ENCODE measurements at regions not wholly inside any gene's neighbourhood (a gene's known extent, or its start where the extent isn't known, plus 50 kb on each side); places are given as distances from the start of the nearest gene placed in this dataset.

DNA sequence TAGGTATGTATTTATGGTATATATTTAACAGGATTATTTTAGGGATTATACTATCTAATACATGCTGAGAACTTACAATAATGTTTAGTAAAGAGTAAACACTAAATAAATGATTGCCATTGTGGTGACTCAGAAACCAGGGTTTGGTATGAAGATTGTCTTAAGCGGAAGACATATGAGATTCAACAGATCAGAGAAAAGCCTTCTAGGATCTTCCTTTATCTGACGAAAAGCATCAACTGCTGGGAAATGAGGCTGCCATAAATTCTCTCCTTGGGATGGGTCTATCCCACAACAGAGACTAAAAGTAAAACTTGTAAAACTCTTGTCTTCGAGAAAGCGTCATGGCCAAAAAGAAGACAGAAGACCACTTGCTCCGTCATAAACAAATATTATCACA lies 1352.2 kb upstream of the EPHA6 start:
- no peak overlapping the region for H2BK12ac ChIP-seq (ENCODE audit: low read depth, low read length)
- H2AFZ ChIP-seq (ENCODE audit: low read length) = no peak overlapping the region
- H4K20me1 ChIP-seq (replicated peaks in 1 of 2; ENCODE audit: control insufficient read depth in 1 of 2, insufficient read depth in 2 of 2, low read length in 2 of 2) = no peaks in the 10 kb centered on the region
- H2BK5ac ChIP-seq (ENCODE audit: low read depth, low read length) = no peak overlapping the region
- H3K56ac ChIP-seq (replicated peaks; ENCODE audit: insufficient read length, low read depth, low read length) = no peak overlapping the region
- no peak overlapping the region for H2BK15ac ChIP-seq (ENCODE audit: low read length)
- 74% methylated on average over 5 of the region's 5 CpGs; no CpG with 5 or more reads in 1 of the 2 experiments for WGBS, 2 experiments (ENCODE audit: extremely low coverage in 1 of 2, insufficient coverage in 1 of 2, insufficient read length in 1 of 2, insufficient replicate concordance in 2 of 2, low coverage in 1 of 2, low lambda C conversion rate in 2 of 2, missing lambda C conversion rate in 1 of 2)
- H3K79me2 ChIP-seq (ENCODE audit: control insufficient read depth in 1 of 2, insufficient read depth in 2 of 2, low read length in 2 of 2) = no peaks in the 10 kb centered on the region
- no peak overlapping the region for H2BK20ac ChIP-seq (ENCODE audit: low read length)
- ChIA-PET CTCF (ENCODE audit: partially characterized antibody) (no interaction called here), POLR2A (ENCODE audit: partially characterized antibody) (no interaction called here)
- no peaks in the 10 kb centered on the region for H3K79me1 ChIP-seq (ENCODE audit: low read depth, low read length)
- no peaks in the 10 kb centered on the region for H3K36me3 ChIP-seq (ENCODE audit: control insufficient read depth in 2 of 4, insufficient read depth in 4 of 4, low read length in 3 of 4)
- peaks cover 0 to 4% (median 0%) of the 10 kb centered on the region in 4 experiments; a peak in 2 of 7 replicates for H3K4me1 ChIP-seq (replicated peaks in 1 of 4; ENCODE audit: control insufficient read depth in 3 of 4, insufficient read depth in 4 of 4, low read length in 3 of 4)
- H3K27me3 ChIP-seq (replicated peaks in 1 of 4; ENCODE audit: control insufficient read depth in 3 of 4, extremely low read depth in 1 of 4, insufficient read depth in 3 of 4, low read length in 3 of 4) = no peaks in the 10 kb centered on the region
- H3K9me3 ChIP-seq (ENCODE audit: insufficient read depth in 2 of 2, low read depth in 1 of 2, low read length in 1 of 2) = no peaks in the 10 kb centered on the region; a peak in 1 of 4 replicates
- no peak overlapping the region for H3K9ac ChIP-seq (replicated peaks in 1 of 4; ENCODE audit: extremely low read depth in 1 of 4, low read depth in 3 of 4, low read length in 3 of 4)
- H3K4ac ChIP-seq (replicated peaks; ENCODE audit: insufficient read length, low read depth, low read length) = no peak overlapping the region
- DNase-seq (ENCODE audit: low read depth in 1 of 2, low spot score in 2 of 2) = no peak
- H3K23ac ChIP-seq (ENCODE audit: insufficient read length) = no peak overlapping the region
- H3K18ac ChIP-seq (ENCODE audit: extremely low read depth, low read length) = no peak overlapping the region
- no peak overlapping the region for H3K4me2 ChIP-seq (ENCODE audit: insufficient read depth in 1 of 2, low read depth in 2 of 2, low read length in 2 of 2)
- H3K14ac ChIP-seq (ENCODE audit: insufficient read length) = no peak overlapping the region
- no peaks in the 10 kb centered on the region for H3K23me2 ChIP-seq (ENCODE audit: low read depth, low read length)
- FAIRE-seq = no peak
- no peak overlapping the region for H3K4me3 ChIP-seq (ENCODE audit: extremely low read depth in 1 of 4, insufficient read depth in 2 of 4, low read depth in 3 of 4, low read length in 4 of 4)
- H2BK120ac ChIP-seq (replicated peaks; ENCODE audit: low read depth, low read length) = no peak overlapping the region
- no peak overlapping the region for H3K27ac ChIP-seq (ENCODE audit: low read depth, low read length)
- no peak overlapping the region for H4K91ac ChIP-seq (replicated peaks; ENCODE audit: insufficient read length, low read length)
- no peak overlapping the region for H4K8ac ChIP-seq (ENCODE audit: extremely low read depth, insufficient read depth, low read length)
- H2AK5ac ChIP-seq (ENCODE audit: low read depth, low read length) = no peak overlapping the region
- no peak overlapping the region for H4K5ac ChIP-seq (ENCODE audit: insufficient read length, low read depth, low read length)
- TF ChIP-seq CTBP2 (IDR thresholded peaks at IDR 0.05; ENCODE audit: borderline replicate concordance, insufficient read depth, insufficient read length, low read length) = no peak
- TF ChIP-seq CEBPB (IDR thresholded peaks at IDR 0.05; ENCODE audit: low read depth, low read length) = no peak
- no peak for TF ChIP-seq JUND (IDR thresholded peaks at IDR 0.05; ENCODE audit: low read length)
- no peak for TF ChIP-seq KDM4A (IDR thresholded peaks at IDR 0.05; ENCODE audit: low read depth, low read length, severe bottlenecking)
- TF ChIP-seq RFX5 (IDR thresholded peaks at IDR 0.05; ENCODE audit: borderline replicate concordance, low read depth, low read length) = no peak
- no peak for TF ChIP-seq JUN (IDR thresholded peaks at IDR 0.05; ENCODE audit: low read depth, low read length)
- TF ChIP-seq, protein P1, sequence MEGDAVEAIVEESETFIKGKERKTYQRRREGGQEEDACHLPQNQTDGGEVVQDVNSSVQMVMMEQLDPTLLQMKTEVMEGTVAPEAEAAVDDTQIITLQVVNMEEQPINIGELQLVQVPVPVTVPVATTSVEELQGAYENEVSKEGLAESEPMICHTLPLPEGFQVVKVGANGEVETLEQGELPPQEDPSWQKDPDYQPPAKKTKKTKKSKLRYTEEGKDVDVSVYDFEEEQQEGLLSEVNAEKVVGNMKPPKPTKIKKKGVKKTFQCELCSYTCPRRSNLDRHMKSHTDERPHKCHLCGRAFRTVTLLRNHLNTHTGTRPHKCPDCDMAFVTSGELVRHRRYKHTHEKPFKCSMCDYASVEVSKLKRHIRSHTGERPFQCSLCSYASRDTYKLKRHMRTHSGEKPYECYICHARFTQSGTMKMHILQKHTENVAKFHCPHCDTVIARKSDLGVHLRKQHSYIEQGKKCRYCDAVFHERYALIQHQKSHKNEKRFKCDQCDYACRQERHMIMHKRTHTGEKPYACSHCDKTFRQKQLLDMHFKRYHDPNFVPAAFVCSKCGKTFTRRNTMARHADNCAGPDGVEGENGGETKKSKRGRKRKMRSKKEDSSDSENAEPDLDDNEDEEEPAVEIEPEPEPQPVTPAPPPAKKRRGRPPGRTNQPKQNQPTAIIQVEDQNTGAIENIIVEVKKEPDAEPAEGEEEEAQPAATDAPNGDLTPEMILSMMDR (IDR thresholded peaks at IDR 0.05; ENCODE audit: control extremely low read depth in 1 of 3, insufficient read depth in 1 of 3, low read depth in 1 of 3, low read length in 3 of 3) = no peak
- no peak for TF ChIP-seq ZNF274 (IDR thresholded peaks at IDR 0.05; ENCODE audit: borderline replicate concordance, extremely low read depth, low read length)
- no peak for TF ChIP-seq GABPA (IDR thresholded peaks at IDR 0.05; ENCODE audit: borderline replicate concordance, insufficient read depth, low read length)
- no peak for TF ChIP-seq RBBP5 (IDR thresholded peaks at IDR 0.05; ENCODE audit: borderline replicate concordance, low read depth, low read length)
- TF ChIP-seq NRF1 (IDR thresholded peaks at IDR 0.05; ENCODE audit: low read depth, low read length) = no peak
- TF ChIP-seq HDAC6 (IDR thresholded peaks at IDR 0.05; ENCODE audit: low read depth, low read length) = no peak

All from H1 (cell line).